PC-3 (cell line): ENCODE measurements at regions not wholly inside any gene's neighbourhood (a gene's known extent, or its start where the extent isn't known, plus 50 kb on each side); places are given as distances from the start of the nearest gene placed in this dataset.

Experiments
- CTCF ChIP-seq: fragments of 300-600 bp; sonication (generic); conservative IDR thresholded peaks from 2 replicates; pipeline ENCODE4 v1.5.1; 2017; ENCODE audit warnings: antibody characterized with exemption, low read depth, mild to moderate bottlenecking, low read length
- EZH2 ChIP-seq: fragments of 300-600 bp; sonication (generic); IDR thresholded peaks from one replicate; pipeline ENCODE4 v1.6.1; 2017; ENCODE audit warnings: antibody characterized with exemption, mild to moderate bottlenecking, low read length; ENCODE audit not compliant: unreplicated experiment
- EZH2phosphoT487 ChIP-seq: fragments of 300-600 bp; sonication (generic); IDR thresholded peaks from 2 replicates; pipeline ENCODE4 v1.6.1; 2018; ENCODE audit warnings: mild to moderate bottlenecking, antibody characterized with exemption, low read length, borderline replicate concordance

GRCh38 chr1:234854645-234855039 lies 244.7 kb upstream of the IRF2BP2 start:
- TF ChIP-seq CTCF (no peak), EZH2 (no peak), EZH2phosphoT487 (no peak)
